ENCODE measurements at regions not wholly inside any gene's neighbourhood (a gene's known extent, or its start where the extent isn't known, plus 50 kb on each side); places are given as distances from the start of the nearest gene placed in this dataset.

GRCh38 chr13:47829690-47830089, 171.4 kb downstream of the SUCLA2 start:
- DNase-seq (ENCODE audit: low read depth): peak; percentile 44

- peak; percentile 82 for DNase-seq (ENCODE audit: low read depth)
Measured at GRCh38 chr13:47826471-47826870, 174.6 kb downstream of the SUCLA2 start.

GRCh38 chr13:47822036-47822435, 179.0 kb downstream of the SUCLA2 start:
- no peak for DNase-seq (ENCODE audit: low read depth)

- no peak for DNase-seq (ENCODE audit: low read depth)
Measured at GRCh38 chr13:47816831-47817230, 184.2 kb downstream of the SUCLA2 start.

GRCh38 chr13:47813718-47814117, 187.4 kb downstream of the SUCLA2 start:
- no peak for DNase-seq (ENCODE audit: low read depth)

- DNase-seq (ENCODE audit: low read depth): no peak
Measured at GRCh38 chr13:47809411-47809810, 191.7 kb downstream of the SUCLA2 start.

- no peak for DNase-seq (ENCODE audit: low read depth)
Measured at GRCh38 chr13:47803131-47803530, 197.9 kb downstream of the SUCLA2 start.

GRCh38 chr13:47801555-47801954, 199.5 kb downstream of the SUCLA2 start:
- DNase-seq (ENCODE audit: low read depth): no peak

- no peak for DNase-seq (ENCODE audit: low read depth)
Measured at GRCh38 chr13:47800593-47800992, 200.5 kb downstream of the SUCLA2 start.

GRCh38 chr13:47798906-47799305, 202.2 kb downstream of the SUCLA2 start:
- peak; percentile 15 for DNase-seq (ENCODE audit: low read depth)

- DNase-seq (ENCODE audit: low read depth): no peak
Measured at GRCh38 chr13:47798194-47798593, 202.9 kb downstream of the SUCLA2 start.

GRCh38 chr13:47796816-47797215, 204.3 kb downstream of the SUCLA2 start:
- no peak for DNase-seq (ENCODE audit: low read depth)

GRCh38 chr13:47794963-47795362, 206.1 kb downstream of the SUCLA2 start:
- DNase-seq (ENCODE audit: low read depth): peak; percentile 16

GRCh38 chr13:47790755-47791154, 210.3 kb downstream of the SUCLA2 start:
- no peak for DNase-seq (ENCODE audit: low read depth)

GRCh38 chr13:47788844-47789243, 212.2 kb downstream of the SUCLA2 start:
- no peak for DNase-seq (ENCODE audit: low read depth)

- DNase-seq (ENCODE audit: low read depth): no peak
Measured at GRCh38 chr13:47774671-47774994, 226.4 kb downstream of the SUCLA2 start.

GRCh38 chr13:47764817-47765216, 236.3 kb downstream of the SUCLA2 start:
- DNase-seq (ENCODE audit: low read depth): no peak

- DNase-seq (ENCODE audit: low read depth): no peak
Measured at GRCh38 chr13:47757466-47758080, 243.5 kb downstream of the SUCLA2 start.

- DNase-seq (ENCODE audit: low read depth): no peak
Measured at GRCh38 chr13:47747901-47748300, 253.2 kb downstream of the SUCLA2 start.

GRCh38 chr13:47726394-47726793, 274.7 kb downstream of the SUCLA2 start:
- DNase-seq (ENCODE audit: low read depth): no peak

GRCh38 chr13:47723898-47724297, 277.2 kb downstream of the SUCLA2 start:
- DNase-seq (ENCODE audit: low read depth): no peak

GRCh38 chr13:47719164-47719563, 281.9 kb downstream of the SUCLA2 start:
- no peak for DNase-seq (ENCODE audit: low read depth)

GRCh38 chr13:47718556-47718955, 282.5 kb downstream of the SUCLA2 start:
- no peak for DNase-seq (ENCODE audit: low read depth)

- DNase-seq (ENCODE audit: low read depth): peak; percentile 46
Measured at GRCh38 chr13:47708386-47708785, 292.7 kb downstream of the SUCLA2 start.

GRCh38 chr13:47707414-47707813, 293.7 kb downstream of the SUCLA2 start:
- no peak for DNase-seq (ENCODE audit: low read depth)
